CD4-positive, alpha-beta T cell treated with Interleukin-17A for 1 hour (primary cell): ENCODE measurements at regions not wholly inside any gene's neighbourhood (a gene's known extent, or its start where the extent isn't known, plus 50 kb on each side); places are given as distances from the start of the nearest gene placed in this dataset.
"Not testable (repeated sequence)": the region's sequence is repeated elsewhere in the genome, so short reads cannot be mapped to it uniquely, and the experiment has no call there.

Source experiments
- DNase-seq: peaks from one replicate; pipeline ENCODE4 v3.0.0-alpha.2; 2020

GRCh38 chr2:146997488-146997887, 847.3 kb upstream of the ACVR2A start:
- no peak for DNase-seq

GRCh38 chr2:146994246-146994645, 850.6 kb upstream of the ACVR2A start:
- no peak for DNase-seq

DNA sequence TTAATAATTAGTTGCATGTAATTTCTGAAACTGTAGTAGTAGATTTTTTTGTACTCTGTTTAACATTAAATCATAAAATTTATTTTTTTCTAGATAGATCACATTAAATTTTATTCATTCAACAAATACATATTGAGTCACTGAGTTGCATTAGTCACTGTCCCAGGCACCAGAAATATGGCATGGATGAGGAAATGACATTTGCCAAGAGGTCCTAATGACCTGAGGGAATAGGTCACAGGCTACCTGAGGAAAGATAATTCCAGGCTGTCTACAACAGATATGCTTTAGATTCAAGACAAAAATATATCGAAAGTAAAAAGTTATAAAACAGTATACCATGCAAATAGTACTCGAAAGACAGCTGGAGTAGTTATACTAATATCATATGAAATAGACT, 852.4 kb upstream of the ACVR2A start:
- no peak for DNase-seq

GRCh38 chr2:146992057-146992456, 852.8 kb upstream of the ACVR2A start:
- DNase-seq = no peak

DNA sequence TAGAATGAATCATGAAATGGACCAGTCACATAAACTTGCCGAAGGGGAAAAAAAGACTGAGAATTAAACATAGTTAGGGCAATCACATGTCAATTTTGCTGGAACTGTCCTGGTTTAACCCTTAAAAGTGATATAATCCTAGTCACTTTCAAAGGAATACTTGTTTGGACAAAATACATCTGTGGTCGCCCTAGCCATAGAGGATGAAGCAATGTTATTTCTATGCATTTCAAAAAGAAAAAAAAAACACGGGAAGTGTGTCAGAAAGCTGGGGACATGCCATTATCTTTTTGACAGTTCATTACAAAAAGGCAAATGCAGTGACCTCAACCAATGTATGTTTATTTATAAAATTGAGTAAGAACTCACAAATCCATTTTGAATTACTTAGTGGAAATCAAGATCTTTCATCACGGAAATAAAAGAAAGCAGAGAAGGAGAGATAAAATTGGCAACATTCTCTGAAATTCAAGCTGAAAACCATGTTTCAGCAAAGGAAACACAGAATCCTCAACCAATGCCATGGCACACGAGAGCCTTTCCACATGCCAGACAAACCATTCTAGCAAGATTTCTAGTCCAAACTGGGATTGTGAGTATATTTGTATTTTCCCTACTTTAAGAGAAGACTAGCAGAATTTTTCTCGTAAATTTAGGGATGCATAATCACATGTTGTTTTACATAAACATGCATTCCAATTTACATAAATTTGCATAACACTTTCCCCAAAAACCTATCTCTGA, 854.3 kb upstream of the ACVR2A start:
- DNase-seq = no peak

DNA sequence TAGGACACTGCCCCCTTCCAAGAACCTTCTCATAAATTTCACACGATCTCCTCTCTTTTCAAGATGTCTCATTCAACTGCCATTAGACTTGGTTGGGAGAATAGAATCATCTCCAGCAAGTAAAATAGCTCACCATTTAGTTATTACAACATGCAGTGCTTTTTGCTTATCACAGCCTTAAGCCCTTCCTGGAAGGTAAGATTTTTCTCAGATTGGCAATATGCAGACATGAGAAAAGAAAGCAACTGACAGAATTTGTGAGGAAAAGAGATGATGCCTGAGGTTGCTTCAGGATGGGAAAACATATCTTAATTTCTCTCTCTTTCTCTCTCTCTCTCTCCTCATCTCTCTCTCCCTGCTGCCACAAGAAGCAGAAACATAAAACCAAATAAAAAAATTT, 855.1 kb upstream of the ACVR2A start:
- no peak for DNase-seq

DNA sequence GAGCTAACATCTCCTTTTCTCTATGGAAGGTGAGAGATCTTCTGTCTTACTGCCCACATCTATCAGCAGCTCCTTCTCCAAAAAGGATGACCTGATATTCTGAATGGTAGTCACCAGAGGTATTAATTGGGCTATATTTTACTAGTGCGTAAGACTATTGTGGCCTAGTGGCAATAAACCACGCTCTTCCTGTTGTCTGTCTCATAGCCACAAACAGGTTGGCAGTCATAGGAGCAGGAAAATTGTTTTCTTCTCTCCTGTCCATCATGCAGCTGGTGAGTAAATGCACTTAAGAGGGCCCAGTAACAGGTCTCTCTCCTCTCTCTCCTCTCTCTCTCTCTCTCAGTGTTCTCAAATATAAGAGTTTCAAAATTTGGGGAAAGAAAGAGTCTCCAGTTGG, 856.8 kb upstream of the ACVR2A start:
- DNase-seq = no peak

GRCh38 chr2:146986161-146986560, 858.7 kb upstream of the ACVR2A start:
- no peak for DNase-seq

GRCh38 chr2:146985753-146986152, 859.1 kb upstream of the ACVR2A start:
- DNase-seq = no peak

DNA sequence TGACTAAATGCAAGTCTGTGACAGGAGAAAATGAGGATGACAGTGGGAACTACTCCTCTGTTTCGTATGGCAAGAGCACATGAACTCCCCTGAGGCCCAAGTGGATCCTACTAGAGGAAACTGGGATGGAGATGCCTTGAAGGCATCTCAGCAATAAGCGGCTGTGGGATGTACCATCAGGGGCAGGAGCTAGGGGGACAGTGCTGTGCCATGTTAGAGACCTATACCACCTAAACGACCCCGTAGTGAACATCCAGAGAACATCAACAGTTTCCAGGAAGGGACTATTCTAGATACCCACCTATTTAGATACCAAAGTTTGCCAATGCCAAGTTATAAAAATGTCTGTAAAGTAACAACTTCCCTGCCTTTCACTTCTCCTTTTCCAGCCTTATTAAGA, 860.8 kb upstream of the ACVR2A start:
- no peak for DNase-seq

DNA sequence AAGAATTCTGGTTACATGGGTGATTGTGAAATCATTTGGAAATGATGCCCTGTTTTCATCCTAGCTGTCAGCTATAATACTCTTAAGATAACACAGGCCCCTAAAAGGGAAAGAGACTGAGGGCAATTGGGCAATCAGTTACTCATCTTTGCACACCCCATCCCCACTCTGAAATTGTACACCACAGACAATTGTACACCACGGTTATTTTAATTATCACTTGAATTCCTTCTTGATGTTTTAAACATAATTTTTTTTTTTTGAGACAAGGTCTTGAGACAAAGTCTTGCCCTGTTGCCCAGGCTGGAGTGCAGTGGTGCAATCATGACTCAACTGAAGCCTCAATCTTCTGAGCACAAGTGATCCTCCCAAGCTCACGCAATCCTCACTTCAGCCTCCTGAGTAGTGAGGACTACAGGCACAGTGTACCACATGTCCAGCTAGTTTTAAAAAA, 862.4 kb upstream of the ACVR2A start:
- no peak for DNase-seq

GRCh38 chr2:146981921-146982320, 862.9 kb upstream of the ACVR2A start:
- no peak for DNase-seq

DNA sequence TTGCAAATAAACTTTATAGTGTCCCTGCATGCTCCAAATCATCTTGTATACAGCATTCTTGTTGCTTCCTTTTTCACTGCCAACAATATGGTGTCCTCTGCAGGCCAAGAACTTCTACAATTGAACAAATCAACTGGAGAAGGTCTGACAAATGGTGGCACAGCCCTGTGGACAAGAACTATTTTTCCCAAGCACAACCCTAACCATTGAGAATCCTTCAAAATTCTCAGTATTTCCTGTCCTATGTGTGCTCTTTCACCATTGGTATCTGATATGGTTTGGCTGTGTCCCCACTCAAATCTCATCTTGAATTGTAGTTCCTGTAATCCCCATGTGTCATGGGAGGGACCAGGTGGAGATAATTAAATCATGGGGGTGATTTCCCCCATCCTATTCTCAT, 865.1 kb upstream of the ACVR2A start:
- no peak for DNase-seq

DNA sequence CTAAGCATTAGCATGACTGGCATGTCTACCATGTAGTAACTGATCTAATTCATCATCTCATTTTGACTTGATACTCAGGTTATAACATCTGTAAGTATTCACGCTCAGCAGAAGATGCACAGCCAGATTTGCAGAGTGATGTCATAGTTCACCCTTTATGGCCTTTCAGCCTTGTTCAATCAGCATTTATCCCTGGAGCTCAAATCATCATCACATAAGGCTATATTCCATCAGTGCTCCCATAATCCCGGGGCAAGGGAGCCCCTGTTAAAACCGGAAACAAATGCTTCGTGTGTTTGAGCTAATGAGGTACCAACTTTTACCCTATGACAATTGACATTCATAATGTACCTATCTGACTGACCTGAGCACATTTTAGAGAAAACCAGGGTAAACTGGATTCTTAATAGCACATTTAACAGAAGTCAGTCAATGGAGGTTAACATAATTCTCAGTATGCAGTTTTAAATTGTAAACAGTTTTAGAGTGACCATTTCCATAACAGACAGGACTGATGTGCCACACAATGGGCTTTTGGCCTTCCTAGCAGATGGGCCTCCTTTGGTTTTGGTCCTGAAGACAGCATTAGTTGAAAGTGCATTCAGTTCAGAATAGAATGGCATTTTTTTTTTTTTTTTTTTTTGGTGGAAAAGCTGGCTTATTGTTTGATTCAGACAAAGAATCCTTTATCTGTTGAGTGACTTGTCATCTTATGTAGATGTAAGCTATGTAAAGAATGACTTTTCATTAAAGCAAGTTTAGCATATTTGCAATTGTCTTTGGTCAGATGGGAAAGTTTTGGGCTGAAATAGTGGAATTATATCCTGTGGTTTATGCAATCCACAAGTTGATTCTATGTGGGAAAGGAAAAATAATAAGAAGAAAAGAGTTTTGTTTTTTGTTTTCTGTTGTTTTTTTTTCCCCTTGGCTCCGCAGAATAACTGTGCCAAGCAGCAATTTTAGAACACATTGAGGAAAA, 866.0 kb upstream of the ACVR2A start:
- no peak for DNase-seq

DNA sequence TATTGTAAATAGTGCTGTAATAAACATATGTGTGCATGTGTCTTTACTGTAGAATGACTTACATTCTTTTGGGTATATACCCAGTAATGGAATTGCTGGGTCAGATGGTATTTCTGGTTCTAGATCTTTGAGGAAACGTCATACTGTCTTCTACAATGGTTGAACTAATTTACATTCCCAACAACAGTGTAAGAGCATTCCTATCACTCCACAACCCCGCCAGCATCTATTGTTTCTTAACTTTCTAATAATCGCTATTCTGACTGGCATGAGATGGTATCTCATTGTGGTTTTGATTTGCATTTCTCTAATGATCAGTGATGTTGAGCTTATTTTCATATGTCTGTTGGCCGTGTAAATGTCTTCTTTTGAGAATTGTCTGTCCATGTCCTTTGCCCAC, 873.8 kb upstream of the ACVR2A start:
- DNase-seq = not testable (repeated sequence)

GRCh38 chr2:146969703-146970102, 875.1 kb upstream of the ACVR2A start:
- DNase-seq = not testable (repeated sequence)

- DNase-seq = no peak
Measured at GRCh38 chr2:146964494-146964893, 880.3 kb upstream of the ACVR2A start.

DNA sequence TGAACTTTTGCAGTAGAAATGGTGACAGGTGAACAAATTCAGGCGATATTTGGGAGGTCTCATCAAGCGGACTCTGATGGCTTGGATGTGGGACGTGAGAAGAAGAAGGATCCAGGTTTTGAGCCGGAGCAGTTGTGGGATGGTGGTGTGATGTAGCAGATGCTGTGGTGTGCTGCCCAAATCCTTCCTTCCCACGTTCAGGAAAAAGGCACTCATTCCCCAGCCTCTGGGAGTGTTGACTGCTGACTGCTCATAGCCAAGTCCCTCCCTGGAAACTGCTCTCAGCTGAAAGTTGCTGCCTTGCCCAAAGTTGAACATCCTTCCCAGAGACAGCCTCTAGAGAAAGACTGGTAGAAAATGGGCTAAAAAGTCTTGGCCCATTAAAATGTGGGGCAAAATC, 890.3 kb upstream of the ACVR2A start:
- no peak for DNase-seq

DNA sequence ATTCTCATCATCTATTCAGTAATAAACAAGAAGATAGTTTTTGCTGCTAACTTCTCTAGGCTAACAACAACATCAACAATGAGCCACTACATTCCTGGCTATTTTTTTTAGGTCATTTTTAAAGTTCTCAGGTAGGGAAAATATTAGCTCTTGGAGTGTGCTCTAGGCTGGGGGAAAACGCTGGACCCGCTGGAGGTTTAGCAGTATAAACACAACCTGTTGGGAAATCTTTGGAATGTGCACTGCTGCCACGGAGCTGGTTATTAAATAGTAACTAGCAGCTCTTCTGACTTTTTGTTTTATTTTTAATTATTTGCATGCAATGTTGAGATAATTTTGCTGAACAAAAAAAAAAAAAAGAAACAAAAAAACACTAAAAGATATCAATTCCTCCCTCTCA, 892.1 kb upstream of the ACVR2A start:
- DNase-seq = no peak

- no peak for DNase-seq
Measured at GRCh38 chr2:146950911-146951310, 893.9 kb upstream of the ACVR2A start.

GRCh38 chr2:146950361-146950760, 894.5 kb upstream of the ACVR2A start:
- DNase-seq = no peak

DNA sequence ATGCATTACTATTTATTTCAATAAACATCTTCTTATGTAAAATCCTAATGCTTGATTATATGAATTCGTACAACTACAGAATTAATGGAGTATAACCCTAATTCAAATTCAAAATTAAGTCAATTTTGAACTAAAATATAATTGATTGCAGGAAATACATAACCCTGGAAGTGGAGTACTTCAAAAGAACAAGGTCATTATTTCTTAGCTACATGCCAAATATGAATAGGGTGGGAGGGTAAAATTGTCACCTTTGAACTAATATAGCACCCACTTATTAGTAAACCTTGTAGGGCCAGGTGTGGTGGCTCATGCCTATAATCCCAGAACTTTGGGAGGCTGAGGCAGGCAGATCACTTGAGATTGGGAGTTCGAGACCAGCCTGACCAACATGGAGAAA, 895.4 kb upstream of the ACVR2A start:
- no peak for DNase-seq

- DNase-seq = no peak
Measured at GRCh38 chr2:146944601-146945000, 900.2 kb upstream of the ACVR2A start.
